ENCODE measurements at regions not wholly inside any gene's neighbourhood (a gene's known extent, or its start where the extent isn't known, plus 50 kb on each side); places are given as distances from the start of the nearest gene placed in this dataset.

- no peaks in the 10 kb centered on the region for H3K9me3 ChIP-seq (ENCODE audit: control insufficient read depth in 4 of 4, insufficient read depth in 3 of 4, low read length in 3 of 4)
- ATAC-seq (ENCODE audit: insufficient read depth, low FRiP score) (no peak), DNase-seq (no peak)
- H3K36me3 ChIP-seq (ENCODE audit: control insufficient read depth in 4 of 4, insufficient read depth in 4 of 4, low read length in 4 of 4) = no peaks in the 10 kb centered on the region
- no peak for TF ChIP-seq CTCF (IDR thresholded peaks at IDR 0.05; ENCODE audit: control extremely low read depth, extremely low read depth)
- no peak overlapping the region for H3K27ac ChIP-seq (ENCODE audit: low read depth in 1 of 2, low read length in 1 of 2)
- H3K4me1 ChIP-seq (ENCODE audit: control insufficient read depth in 5 of 5, insufficient read depth in 5 of 5, low read length in 5 of 5) = no peaks in the 10 kb centered on the region
- no peaks in the 10 kb centered on the region for H3K27me3 ChIP-seq (ENCODE audit: control insufficient read depth in 3 of 3, insufficient read depth in 3 of 3, low read length in 2 of 3)
- WGBS, 2 donors = 88 to 91% methylated on average over 5 of the region's 5 CpGs
- H3K9ac ChIP-seq (ENCODE audit: insufficient read depth in 1 of 2, low read length in 2 of 2) = no peak overlapping the region
- H3K4me3 ChIP-seq = no peak overlapping the region
These were observed 818.4 kb upstream of the ATXN7L3B start for GRCh38 chr12:73719223-73719622.

DNA sequence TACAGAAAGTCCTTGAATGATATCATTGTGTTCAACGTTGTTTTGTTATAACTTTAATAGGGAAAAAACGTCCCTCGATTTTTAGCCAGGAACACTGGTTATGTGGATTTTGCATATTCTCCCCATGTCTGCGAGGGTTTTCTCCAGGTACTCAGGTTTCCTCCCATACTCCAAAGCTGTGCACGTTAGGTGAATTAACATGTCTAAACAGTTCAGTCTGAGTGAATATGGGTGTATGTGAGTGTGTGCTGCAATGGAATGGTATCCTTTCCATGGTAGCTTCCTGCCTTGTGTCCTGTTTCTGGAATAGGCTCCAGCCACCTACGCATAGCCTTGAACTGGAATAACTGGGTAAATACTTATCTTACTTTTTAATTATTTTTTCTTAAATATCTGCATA is 810.8 kb upstream of the ATXN7L3B start:
- no peaks in the 10 kb centered on the region for H3K9me3 ChIP-seq (ENCODE audit: control insufficient read depth in 4 of 4, insufficient read depth in 3 of 4, low read length in 3 of 4)
- H3K27me3 ChIP-seq (ENCODE audit: control insufficient read depth in 3 of 3, insufficient read depth in 3 of 3, low read length in 2 of 3) = no peaks in the 10 kb centered on the region
- H3K27ac ChIP-seq (ENCODE audit: low read depth in 1 of 2, low read length in 1 of 2) = no peak overlapping the region
- no peaks in the 10 kb centered on the region for H3K4me1 ChIP-seq (ENCODE audit: control insufficient read depth in 5 of 5, insufficient read depth in 5 of 5, low read length in 5 of 5)
- no peak for TF ChIP-seq CTCF (IDR thresholded peaks at IDR 0.05; ENCODE audit: control extremely low read depth, extremely low read depth)
- ATAC-seq (ENCODE audit: insufficient read depth, low FRiP score) (no peak), DNase-seq (no peak)
- WGBS, 2 donors = 82 to 83% methylated on average over 6 of the region's 6 CpGs
- no peak overlapping the region for H3K4me3 ChIP-seq
- no peak overlapping the region for H3K9ac ChIP-seq (ENCODE audit: insufficient read depth in 1 of 2, low read length in 2 of 2)
- no peaks in the 10 kb centered on the region for H3K36me3 ChIP-seq (ENCODE audit: control insufficient read depth in 4 of 4, insufficient read depth in 4 of 4, low read length in 4 of 4)

DNA sequence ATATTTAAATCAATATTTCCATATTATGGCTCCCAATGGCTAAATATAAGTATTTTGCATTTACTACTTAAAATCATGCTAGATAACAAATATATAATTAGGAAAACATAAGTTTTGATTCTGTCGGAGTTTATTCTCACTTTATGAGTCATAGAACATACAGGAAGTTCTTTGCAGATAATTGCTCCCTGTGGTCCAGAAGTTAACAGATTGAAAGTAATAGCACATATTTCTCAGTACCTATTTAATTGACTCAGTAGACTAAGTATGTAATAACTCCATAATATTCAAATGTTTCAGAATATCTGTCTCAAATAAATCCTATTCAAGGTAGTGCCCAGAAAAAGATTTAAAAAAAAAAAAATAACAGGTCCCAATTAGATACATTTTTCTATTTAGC is 806.0 kb upstream of the ATXN7L3B start:
- ATAC-seq (ENCODE audit: insufficient read depth, low FRiP score) = no peak
- Histone ChIP-seq H3K9me3 (ENCODE audit: control insufficient read depth in 4 of 4, insufficient read depth in 3 of 4, low read length in 3 of 4) (no peaks in the 10 kb centered on the region), H3K4me3 (no peak overlapping the region), H3K27ac (ENCODE audit: low read depth in 1 of 2, low read length in 1 of 2) (no peak overlapping the region), H3K27me3 (ENCODE audit: control insufficient read depth in 3 of 3, insufficient read depth in 3 of 3, low read length in 2 of 3) (no peaks in the 10 kb centered on the region), H3K9ac (ENCODE audit: insufficient read depth in 1 of 2, low read length in 2 of 2) (no peak overlapping the region), H3K36me3 (ENCODE audit: control insufficient read depth in 4 of 4, insufficient read depth in 4 of 4, low read length in 4 of 4) (no peaks in the 10 kb centered on the region), H3K4me1 (ENCODE audit: control insufficient read depth in 5 of 5, insufficient read depth in 5 of 5, low read length in 5 of 5) (no peaks in the 10 kb centered on the region)
- WGBS, 2 donors = 63 to 77% methylated on average over 1 of the region's 1 CpG
- no peak for DNase-seq
- no peak for TF ChIP-seq CTCF (IDR thresholded peaks at IDR 0.05; ENCODE audit: control extremely low read depth, extremely low read depth)

DNA sequence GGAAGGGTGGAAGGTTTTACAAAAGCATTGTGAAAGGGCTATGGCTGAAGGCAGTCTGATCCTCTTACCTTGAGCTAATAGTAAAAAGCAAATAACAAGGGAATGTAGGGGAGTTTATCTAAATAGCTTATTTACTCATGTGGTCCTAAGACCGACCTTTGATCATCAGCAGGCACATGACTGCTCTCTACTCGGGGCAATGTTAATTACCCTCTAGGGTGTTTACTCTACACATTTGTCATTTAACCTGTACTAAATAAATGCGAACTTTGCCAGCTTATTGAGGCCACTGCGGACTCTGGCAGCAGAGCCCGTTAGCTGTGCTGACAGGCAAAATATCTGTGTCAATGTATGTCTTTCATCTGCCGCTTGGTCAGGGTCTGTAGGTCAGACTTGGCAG is 768.3 kb upstream of the ATXN7L3B start:
- no peaks in the 10 kb centered on the region for H3K27me3 ChIP-seq (ENCODE audit: control insufficient read depth in 3 of 3, insufficient read depth in 3 of 3, low read length in 2 of 3)
- peaks cover 0 to 7% (median 3%) of the 10 kb centered on the region in 4 donors for H3K9me3 ChIP-seq (ENCODE audit: control insufficient read depth in 4 of 4, insufficient read depth in 3 of 4, low read length in 3 of 4)
- TF ChIP-seq CTCF (IDR thresholded peaks at IDR 0.05; ENCODE audit: control extremely low read depth, extremely low read depth) = no peak
- WGBS, 2 donors = 48 to 67% methylated on average over 6 of the region's 6 CpGs
- no peak overlapping the region for H3K9ac ChIP-seq (ENCODE audit: insufficient read depth in 1 of 2, low read length in 2 of 2)
- no peak overlapping the region for H3K27ac ChIP-seq (ENCODE audit: low read depth in 1 of 2, low read length in 1 of 2)
- H3K4me1 ChIP-seq (ENCODE audit: control insufficient read depth in 5 of 5, insufficient read depth in 5 of 5, low read length in 5 of 5) = no peaks in the 10 kb centered on the region
- no peaks in the 10 kb centered on the region for H3K36me3 ChIP-seq (ENCODE audit: control insufficient read depth in 4 of 4, insufficient read depth in 4 of 4, low read length in 4 of 4)
- no peak for DNase-seq
- no peak overlapping the region for H3K4me3 ChIP-seq
- no peak for ATAC-seq (ENCODE audit: insufficient read depth, low FRiP score)
